T-helper 1 cell treated with Interleukin-12 subunit alpha and Interleukin-12 subunit beta and Interleukin-4 antibody, amounts not matched to agents 30 ng/mL and 1 ng/mL, for 36 hours (primary cell): ENCODE measurements at regions not wholly inside any gene's neighbourhood (a gene's known extent, or its start where the extent isn't known, plus 50 kb on each side); places are given as distances from the start of the nearest gene placed in this dataset.
"Not testable (repeated sequence)": the region's sequence is repeated elsewhere in the genome, so short reads cannot be mapped to it uniquely, and the experiment has no call there.

Experiments used
- intact Hi-C: fragments of 100-400 bp; cut with micrococcal nuclease; formaldehyde crosslinking; loops from one replicate; pipeline ENCODE4 v1.15.1; 2024

DNA sequence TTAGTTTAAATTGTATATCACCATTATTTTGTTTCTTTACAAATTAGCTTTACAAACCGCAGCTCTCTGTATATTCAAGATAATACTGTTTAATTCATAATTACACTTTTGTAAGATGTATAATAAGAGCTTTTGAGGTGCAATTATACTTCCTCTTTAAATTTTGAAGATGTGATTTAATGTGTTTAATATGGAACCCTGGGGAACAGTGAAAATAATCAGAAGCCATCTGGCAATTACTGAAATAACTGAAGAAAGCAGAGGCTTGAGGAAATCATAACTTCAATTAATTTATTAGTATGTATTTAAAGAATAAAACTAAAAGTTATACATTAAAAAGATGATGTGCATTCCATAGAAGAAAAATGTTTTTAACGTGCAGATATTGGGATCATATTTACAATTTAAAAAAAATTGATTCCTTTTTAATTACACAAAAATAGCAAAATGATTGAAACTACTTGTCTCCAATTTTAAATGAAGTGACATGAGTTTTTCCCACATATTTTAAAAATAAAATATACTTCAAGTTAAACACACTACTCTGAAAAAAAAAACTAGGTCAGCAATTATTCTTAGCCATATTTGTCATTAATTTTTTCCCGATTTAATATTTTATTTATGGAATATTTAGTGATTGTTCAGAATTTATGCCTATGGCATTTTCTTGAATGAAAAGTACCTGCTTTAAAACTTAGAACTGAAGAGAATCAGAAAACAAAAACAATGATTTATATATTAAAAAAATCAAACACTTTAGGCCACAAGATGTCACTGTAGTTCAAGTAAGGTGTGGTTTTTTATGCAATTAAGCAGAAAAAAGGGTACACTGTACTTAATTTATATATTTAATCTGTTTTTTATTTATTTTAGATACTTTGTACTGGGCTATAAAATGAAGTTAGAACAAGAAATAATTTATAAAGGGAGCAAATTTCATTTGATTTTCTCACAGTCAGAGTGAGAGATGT, 942.7 kb upstream of the NDST4 start:
- intact Hi-C loops: no loop called here

GRCh38 chr4:116027311-116027710, 913.9 kb upstream of the NDST4 start:
- intact Hi-C loops: no loop called here

- intact Hi-C loops: no loop called here
Observed at GRCh38 chr4:116024954-116025708, 911.7 kb upstream of the NDST4 start.

DNA sequence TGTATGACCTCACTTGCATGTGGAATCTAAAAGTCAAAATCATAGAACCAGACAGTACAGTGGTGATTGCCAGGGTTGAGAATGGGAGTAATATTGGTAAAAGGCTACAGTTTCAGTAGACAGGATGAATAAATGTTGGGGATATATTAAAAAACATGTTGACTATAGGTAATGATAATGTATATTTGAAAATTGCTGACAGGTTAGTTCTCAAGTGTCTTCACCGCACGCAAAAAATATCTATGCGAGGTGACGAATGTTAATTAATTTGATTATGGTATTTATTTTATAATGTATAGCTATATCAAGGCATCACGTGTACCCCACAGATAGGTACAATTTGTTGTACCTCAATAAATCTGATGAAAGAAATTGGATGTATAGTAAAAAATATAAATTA, 909.6 kb upstream of the NDST4 start:
- intact Hi-C loops: no loop called here

- intact Hi-C loops: no loop called here
Observed at GRCh38 chr4:116020141-116020722, 906.8 kb upstream of the NDST4 start.

DNA sequence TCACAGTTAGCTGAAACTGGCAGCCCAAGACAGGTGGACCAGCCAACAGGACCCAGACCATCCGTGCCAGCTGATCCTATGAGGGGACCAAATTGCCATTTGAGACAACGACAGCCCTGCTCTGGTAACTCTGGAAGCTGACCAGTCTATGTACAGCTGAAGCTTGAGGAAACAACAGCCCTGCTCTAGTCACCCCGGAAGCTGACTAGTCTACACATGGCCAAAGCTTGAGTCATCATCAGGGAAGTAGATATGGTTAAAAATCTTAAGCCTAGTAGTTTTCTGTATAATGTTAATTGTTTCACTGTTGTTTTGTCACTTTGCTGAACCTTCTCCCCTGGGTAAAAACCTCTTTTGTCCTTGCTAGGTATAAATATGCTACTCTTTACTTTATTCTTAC, 905.4 kb upstream of the NDST4 start:
- intact Hi-C loops: no loop called here

DNA sequence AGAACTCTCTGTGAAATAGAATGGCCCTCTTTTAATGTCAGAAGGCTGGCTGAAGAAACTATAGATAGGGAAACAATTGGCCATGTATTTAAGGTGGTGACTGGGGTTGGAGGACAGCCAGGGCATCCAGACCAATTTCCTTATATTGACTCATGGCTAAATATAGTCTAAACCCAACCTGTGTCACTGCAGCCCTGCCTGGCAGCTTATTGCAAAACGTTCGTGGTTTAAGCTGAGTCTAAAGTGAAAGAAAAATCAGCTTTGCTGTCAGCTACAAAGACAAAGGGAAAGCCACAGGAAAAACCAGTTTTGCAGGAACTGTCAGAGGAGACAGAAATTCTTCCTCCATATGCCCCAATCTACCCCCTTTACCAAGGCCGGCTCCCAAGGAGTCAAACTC, 902.8 kb upstream of the NDST4 start:
- intact Hi-C loops: no loop called here

DNA sequence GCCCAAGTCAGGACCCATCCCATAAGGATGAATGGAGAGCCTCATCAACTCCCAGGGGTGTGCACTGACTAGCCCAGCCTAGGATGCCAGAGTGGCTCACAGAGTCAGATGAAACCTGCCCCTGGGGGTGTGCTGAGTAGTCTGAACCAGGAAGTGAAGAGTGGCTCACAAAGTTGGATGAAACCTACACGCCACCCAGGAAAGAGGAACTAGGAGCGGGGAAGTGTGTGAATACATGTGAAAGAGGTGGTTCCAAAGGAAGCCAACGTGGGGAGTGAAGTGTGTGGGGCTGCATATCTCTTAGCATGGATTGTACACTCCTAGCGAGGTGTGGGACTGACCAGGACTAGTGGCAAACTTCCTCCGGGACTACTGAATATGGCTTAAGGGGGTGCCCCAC, 902.1 kb upstream of the NDST4 start:
- intact Hi-C loops: no loop called here

GRCh38 chr4:116015062-116015461, 901.6 kb upstream of the NDST4 start:
- intact Hi-C loops: no loop called here

DNA sequence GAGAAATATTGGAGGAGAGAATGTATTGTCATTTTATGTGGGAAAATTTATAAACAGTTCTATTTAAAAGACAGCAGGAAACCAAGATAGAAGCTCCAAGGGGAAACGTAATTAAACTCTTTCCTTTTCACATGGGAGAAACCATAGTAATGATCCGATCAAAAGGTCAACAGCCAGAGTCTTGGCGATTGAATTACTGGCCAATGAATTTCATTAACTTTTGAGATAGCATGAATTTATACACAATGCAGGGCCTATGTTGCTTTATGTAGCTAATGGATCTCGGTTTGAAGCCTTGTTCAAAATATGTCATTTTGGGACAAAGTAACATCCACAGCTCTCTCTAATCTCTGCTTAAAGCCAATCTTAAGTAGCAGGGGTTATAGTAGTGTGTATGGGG, 897.5 kb upstream of the NDST4 start:
- intact Hi-C loops: no loop called here

- intact Hi-C loops: no loop called here
Observed at GRCh38 chr4:116005806-116006088, 892.3 kb upstream of the NDST4 start.

DNA sequence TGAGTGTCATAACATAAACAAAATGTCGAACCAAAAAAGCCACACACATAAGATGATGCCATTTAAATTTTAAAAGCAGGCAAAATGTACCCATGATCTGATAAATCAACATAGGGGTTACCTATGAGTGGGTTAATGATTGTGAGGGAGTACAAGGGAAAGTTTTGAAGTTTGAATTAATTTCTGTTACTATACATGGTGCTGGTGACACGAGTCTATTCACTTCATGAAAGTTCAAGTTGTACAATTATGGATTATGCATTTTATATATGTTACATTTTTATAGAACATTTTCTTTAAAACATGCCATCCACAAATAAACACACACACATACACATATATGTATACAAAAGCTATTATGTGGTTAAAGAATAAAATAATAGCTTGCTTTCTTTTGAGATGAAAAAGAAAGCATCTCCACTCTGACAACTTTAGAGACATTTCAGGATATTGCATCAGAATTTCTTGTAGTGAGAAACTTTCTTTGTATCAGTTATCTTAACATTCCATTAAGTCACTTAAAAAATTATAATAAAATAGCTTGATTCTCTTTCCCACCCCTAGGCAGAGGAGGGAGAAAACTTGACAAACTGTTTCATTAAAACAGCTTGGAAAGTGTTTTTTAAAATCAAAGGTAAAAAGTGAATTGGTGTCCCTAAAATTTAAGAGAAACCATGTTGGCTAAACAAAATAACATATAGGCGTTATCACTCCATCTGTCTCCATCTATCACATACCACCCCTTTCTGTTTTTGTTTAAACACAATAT, 891.8 kb upstream of the NDST4 start:
- intact Hi-C loops: no loop called here

GRCh38 chr4:116001291-116001690, 887.9 kb upstream of the NDST4 start:
- intact Hi-C loops: no loop called here

GRCh38 chr4:115986573-115986972, 873.2 kb upstream of the NDST4 start:
- intact Hi-C loops: no loop called here

DNA sequence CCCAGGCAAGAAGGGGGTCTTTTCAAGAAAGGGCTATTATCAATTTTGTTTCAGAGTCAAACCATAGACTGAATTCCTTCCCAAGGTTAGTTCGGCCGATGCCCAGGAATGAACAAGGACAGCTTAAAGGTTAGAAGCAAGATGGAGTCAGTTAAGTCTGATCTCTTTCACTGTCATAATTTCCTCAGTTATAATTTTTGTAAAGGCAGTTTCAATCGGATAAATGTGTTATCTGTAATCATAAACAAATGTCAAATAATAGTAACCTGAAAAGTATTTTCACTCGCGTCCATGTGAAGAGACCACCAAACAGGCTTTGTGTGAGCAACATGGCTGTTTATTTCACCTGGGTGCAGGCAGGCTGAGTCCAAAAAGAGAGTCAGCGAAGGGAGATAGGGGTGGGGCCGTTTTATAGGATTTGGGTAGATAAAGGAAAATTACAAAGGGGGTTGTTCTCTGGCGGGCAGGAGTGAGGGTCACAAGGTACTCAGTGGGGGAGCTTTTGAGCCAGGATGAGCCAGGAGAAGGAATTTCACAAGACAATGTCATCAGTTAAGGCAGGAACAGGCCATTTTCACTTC, 862.1 kb upstream of the NDST4 start:
- intact Hi-C loops: not testable (repeated sequence)

- intact Hi-C loops: no loop called here
Observed at GRCh38 chr4:115973768-115974167, 860.3 kb upstream of the NDST4 start.

DNA sequence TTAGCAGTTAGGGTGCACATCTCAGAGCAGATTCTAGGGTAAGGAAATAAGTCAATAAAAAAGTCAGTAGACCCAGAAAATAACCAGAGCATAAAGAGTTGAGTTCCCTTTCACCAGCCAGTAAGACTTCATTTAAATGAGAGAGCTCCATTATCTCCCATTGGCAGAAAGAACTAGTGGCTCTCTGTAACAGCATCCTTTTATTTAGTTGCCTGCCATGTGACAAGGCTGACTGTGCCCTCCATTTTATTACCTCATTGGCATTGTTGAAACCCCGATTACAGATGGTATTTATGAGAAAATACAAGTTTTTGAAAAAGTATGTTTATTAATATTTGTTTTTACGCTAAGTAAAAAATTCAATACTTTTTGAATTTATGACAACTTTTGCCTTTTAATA, 859.5 kb upstream of the NDST4 start:
- intact Hi-C loops: no loop called here

DNA sequence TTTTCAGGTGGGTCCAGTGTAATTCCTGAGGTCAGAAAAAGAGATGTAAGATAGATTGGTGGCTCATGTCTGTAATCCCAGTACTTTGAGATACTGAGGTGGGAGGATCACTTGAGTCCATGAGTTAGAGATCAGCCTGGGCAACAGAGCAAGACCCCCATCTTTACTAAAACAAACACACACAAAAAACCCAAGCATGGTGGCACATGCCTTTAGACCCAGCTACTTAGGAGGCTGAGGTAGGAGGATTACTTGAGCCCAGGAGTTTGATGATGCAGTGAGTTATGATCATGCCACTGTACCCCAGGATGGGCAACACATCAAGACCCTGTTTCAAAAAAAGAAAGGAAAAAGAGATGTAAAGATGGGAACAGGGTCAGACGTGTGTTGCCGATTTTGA, 857.4 kb upstream of the NDST4 start:
- intact Hi-C loops: no loop called here

GRCh38 chr4:115969756-115970155, 856.3 kb upstream of the NDST4 start:
- intact Hi-C loops: no loop called here

- intact Hi-C loops: no loop called here
Observed at GRCh38 chr4:115965588-115965987, 852.2 kb upstream of the NDST4 start.

DNA sequence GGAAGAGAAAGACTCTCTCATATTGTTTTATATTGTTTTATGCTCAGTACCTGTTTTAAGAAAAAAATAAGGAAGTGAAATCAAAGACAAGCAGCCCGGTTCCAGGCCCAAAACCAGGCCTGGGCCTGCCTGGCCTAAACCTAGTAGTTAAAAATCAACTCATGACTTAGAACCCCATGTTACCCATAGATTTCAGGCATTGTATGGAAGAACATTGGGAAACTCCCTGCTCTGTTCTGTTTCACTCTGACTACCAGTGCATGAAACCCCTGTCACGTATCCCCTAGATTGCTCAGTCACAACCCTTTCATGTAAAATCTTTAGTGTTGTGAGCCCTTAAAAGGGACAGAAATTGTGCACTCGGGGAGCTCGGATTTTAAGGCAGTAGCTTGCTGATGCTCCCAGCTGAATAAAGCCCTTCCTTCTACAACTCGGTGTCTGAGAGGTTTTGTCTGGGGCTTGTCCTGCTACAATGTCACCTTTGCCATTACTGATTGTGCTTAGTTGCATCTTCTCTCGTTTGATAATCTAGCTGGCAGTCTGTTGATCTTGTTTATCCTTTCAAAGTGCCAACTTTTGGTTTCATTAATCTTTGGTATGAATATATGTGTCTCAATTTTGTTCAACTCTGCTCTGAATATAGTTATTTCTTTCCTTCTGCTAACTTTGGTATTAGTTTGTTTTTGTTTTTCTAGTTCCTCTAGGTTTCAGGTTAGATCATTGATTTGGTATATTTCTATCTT, 842.8 kb upstream of the NDST4 start:
- intact Hi-C loops: not testable (repeated sequence)
